Activated CD8-positive, alpha-beta memory T cell treated with anti-CD3 and anti-CD28 coated beads for 48 hours (primary cell): ENCODE measurements at regions not wholly inside any gene's neighbourhood (a gene's known extent, or its start where the extent isn't known, plus 50 kb on each side); places are given as distances from the start of the nearest gene placed in this dataset.

Experiments
- DNase-seq, 3 experiments: peaks; one replicate each; pipeline ENCODE4 v3.0.0-alpha.2; 2020; ENCODE audit warnings: low read depth in 2 of 3, low spot score in 2 of 3

DNA sequence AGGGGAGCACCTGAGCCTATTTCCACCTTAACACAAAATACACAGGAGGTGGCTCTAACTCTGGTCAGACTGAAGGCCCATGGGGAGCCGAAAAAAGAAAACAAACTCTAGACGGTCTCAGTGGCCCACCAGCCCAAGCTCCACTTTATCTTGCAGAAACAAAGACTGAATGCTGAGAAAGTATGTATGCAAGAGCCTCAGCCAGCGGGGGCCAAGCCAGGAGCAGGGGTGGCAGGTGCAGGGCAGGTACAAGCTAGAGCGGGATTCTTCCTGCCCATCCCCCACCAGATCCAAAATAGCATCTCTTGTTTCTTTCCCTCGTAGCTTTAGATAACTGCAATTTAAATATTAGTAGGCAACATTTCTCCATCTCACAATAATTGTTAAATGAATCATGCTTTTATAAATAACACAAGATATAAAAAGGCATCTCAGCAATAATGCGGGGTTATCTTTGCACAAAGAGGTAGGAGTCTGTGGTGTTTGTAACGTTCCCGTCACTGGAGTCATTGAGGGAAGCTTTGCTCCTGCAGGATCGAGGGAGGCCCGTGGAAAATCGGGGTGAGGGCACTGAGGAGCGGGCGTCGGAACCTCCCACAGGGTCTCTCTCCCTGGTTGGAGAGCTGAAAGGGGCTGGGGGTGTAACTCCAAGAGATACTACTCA, 418.0 kb downstream of the SHANK2 start:
- DNase-seq, result no peak

DNA sequence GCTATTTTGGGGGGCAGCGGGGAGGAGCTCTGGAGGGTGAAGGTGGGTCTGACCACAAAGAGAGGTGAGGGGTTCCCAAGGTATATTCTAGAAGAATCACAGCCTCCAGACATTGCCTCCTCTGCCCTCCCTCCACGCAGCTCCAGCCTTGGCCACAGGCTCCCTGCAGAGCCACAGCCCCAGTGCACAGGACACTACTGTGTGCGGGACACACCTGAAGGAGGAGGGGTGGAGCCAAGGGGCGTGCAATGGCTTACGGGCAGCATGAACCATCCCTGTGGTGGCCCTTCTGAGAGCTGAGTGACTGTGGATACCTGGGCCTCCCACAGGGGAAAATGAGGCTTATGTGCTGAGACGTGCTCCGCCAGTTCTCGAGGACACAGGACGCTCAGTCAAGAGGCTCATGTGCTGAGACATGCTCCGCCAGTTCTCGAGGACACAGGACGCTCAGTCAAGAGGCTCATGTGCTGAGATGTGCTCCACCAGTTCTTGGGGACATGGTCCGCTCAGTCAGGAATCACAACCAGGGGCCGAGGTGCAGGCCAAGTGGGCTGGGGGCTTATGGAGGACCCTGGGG, 417.3 kb downstream of the SHANK2 start:
- no peak for DNase-seq

DNA sequence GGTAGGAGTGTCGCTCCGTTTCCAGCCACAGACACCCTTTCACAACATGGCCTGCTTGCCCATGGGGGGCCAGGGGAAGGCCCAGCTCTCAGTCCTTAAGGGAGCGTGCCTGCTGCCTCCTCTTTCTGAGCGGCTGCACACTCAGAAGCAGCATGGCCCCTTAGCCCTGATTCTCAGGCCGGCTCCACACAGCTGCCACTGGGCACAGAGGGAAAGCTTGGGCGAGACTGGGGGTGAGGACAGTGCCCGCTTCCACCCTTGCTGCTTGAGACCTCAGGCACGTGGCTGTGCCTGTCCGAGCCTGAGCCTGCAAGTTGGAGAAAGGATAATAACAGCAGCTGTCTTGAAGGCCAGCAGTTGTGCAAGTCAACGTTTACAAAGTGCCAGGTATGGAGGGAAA, 416.3 kb downstream of the SHANK2 start:
- no peak for DNase-seq

DNA sequence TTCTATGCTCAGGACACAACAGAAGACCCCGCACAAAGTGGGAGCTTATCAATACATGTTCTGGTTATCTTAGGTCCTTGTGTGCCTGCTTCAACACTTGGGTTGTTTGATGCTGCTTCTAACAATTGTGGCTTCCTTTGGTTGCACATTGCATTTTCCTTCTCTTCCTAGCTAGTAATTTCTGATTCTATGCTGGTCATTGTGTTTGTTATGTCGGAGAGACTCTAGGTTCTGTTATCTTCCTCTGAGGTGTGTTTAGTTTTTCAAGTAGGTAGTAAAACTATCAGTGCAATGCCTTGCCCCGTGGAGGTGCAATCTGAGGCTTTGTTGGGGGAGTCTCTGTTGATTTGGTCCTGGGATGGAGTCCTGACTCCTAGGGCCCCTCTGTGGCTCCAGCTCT, 414.2 kb downstream of the SHANK2 start:
- DNase-seq, result no peak

DNA sequence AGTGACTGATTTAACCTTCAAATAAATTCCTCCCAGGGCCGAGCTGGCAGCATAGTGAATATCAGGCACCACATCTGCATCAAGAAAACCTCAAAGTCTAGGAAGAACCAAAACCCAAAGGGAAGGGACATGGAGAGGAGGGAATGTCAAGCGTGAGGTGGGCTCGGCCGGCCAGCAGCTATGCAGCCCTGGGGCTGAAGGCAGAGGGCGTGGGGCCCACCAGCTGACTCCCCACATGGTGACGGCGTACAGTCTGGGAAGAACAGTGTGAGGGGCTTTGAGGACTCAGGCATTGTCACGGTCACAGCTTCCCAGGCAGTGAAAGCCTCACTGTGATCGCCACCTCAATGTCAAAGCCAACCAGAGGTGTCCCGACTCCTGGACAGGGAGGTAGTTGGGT, 412.5 kb downstream of the SHANK2 start:
- DNase-seq, result no peak

DNA sequence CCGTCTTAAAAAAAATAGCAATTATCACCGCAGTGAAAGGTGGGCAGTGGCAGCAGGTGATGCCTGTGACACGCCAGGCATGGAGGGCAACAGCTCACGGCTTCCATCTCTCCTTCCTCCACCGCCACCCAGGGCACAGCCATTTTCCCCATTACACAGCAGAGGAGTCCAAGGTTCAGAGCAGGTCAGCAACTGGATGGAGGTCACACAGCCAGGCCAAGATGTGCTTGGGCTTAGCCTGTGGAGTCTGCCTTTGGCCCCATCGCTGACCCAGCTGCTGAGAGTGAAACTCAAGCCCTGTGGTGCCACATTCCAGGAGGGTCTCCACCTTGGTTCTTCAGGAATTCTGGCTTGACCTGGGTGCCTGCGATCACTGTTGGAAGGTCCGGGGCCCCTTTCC, 411.1 kb downstream of the SHANK2 start:
- DNase-seq, result no peak

DNA sequence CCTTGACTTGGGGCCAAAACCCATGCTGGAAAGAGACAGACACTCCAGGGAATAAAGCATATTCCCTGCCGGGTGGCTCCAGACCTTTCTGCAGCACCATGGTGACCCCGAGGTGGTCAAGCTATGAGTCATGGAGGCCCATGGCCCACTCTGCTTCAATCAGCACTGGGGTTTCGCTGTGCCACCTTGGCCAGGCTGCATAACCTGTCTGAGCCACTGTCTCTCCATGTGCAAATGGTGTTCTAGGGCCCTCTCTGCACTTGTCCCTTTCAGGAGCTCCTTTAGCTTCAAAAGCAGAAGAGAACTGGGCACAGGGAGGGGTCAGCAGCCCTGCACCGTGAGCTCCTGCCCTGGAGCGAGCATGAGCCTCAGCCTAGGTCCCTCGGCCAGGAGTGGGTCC, 410.1 kb downstream of the SHANK2 start:
- no peak for DNase-seq

DNA sequence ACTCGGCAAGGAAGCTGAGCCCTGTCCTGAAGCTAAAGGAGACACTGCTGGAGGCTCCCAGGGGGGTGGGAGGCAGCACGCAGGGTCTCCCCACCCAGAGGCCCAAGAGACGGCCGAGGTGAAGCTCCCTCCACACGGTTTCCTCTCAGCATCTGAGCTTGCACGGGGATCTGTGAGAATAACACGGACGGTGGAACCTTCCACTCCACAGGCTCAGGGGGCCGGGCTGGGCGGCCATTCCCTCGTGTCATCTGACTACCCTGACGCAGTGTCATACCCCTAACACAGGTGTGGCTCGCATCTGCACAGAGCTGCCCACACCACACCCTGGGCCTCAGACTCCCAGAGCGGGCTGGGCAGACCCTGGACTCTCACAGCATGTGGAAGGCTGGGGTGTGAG, 409.7 kb downstream of the SHANK2 start:
- DNase-seq, result no peak

DNA sequence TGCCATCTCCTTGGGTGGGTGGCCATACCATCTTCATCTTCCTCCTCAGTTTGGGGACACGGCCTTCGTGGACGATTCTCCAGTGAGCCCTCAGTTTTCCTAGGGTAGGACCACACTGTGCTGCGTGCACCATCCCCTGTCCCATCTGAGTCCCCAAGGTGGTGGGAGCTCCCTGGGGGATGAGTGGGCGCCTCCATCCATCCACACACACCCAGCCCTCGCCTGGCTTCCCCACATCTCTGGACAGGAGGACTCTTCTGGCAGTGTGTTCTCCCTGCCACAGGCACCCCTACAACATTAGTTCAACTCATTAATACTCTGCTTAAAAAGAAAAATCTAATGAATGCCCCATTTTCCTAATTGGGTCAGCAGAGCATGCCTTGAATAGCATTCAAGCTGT, 408.5 kb downstream of the SHANK2 start:
- DNase-seq, result no peak

DNA sequence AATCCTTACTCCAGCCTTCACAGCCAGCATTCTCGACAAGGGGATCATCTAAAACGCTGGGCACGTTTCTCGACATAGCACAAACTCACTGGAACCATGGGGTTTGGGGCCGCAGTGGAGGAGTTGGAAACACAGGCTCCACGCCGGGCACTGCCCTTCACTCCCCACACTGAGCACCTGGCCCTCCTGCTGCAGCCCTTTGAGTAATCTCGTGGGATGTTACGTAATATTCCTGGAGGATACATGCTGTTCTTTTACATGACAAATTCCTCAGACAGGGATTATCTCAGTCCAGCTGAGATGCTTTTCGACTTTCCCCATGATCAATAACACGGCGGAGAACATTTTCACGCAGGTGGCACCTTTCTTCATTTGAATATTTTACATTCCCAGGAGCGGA, 408.0 kb downstream of the SHANK2 start:
- no peak for DNase-seq

DNA sequence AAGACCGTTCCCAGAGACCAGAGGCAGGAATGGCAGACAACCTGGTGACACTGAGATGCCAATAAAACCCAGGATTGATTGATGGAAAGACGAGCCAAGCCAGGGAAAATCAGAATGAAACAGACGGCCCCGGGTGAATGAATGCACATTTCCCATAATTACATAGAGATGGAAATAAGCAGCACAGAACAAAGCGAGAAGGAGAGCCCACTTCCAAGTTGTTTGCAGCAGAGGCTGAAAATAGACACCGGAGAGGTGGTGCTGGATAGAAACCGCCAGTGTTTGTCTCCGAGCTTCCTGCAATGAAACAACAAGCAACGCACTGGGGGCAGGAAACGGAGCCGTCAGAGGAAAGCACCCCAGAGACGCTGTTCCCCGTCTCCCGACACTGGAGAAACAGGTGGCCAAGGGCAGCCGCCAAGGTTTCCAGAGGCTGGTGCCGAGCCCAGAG, 406.8 kb downstream of the SHANK2 start:
- no peak for DNase-seq

DNA sequence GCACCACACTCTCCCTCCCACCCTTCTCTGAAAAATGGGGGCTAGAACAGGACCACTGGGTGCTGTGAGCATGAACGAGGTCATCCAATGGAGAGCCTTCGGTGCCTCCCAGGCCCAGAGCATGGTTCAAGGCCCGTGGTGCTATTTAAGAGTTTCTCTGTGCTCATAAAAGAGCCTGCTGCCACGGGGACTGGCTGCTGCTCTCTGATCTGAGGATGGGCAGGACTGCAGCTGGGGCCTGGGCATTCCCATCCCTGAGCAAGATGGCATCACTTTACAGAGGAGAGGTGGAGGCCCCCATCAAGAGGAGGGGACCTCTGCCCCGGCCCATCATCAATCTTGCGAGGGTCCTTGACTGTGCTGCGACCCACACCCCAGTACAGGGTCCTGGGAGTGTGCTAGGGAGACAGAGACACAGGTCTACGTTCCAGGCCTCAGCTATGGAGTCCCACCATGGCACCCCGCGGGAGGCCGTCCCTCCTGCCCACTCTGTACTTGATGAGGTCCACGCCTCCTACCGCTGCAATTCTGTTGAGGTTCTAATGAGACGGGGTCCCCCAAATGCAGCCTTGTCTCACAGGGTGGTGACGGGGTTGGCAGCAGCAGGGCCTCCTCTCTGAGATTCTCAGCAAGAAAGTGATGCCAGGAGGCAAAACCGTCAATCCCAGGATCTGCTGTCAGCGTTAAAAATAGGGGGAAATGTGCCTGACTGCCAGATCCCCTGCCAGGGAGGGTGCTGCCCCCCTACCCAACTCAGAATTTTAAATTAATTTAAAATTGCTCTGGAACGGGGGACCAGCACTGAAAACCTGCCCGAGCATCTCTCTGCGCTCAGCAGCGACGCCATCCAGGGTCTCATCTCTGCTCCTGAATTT, 405.4 kb downstream of the SHANK2 start:
- DNase-seq, result no peak

DNA sequence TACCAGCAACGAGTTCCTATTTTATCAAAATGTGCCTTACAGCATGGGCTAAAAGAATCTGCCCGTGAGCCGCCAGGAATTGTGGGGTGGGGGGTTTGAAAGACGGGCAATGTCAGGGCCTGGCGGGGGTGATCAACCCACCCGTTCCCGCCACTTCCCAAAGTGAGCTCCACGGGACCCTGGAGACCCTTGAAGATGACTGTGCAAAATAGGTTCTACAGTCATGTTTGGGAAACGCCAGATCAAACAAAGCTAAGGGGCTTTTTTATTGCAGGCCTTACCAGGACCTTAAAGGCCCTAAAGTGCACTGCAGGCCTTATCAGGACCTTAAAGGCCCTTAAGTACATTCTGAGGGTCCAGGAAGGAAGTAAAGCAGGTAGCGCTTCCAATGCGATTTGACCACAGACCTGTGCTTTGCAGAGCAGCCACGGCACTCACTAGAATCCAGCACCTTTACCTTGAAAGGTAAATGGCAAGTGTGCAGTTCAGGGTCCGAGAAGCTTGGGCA, 404.1 kb downstream of the SHANK2 start:
- DNase-seq, result no peak

DNA sequence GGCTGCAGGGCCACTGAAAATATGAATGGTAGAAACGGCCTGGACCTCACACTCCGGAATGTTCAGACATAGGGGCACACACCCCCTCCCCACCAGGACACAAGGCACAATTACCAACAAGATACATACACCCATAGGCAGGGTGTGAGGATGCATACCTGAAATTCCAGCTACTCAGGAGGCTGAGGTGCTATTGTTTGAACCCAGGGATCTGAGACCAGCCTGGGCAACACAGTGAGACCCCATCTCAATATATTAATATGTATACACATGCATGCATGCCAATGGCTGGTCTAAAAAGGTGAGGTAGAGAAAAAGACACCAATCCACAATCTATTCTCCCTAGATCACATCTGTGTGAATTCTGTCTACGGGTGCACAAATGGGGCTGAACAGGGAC, 403.3 kb downstream of the SHANK2 start:
- DNase-seq, result no peak

DNA sequence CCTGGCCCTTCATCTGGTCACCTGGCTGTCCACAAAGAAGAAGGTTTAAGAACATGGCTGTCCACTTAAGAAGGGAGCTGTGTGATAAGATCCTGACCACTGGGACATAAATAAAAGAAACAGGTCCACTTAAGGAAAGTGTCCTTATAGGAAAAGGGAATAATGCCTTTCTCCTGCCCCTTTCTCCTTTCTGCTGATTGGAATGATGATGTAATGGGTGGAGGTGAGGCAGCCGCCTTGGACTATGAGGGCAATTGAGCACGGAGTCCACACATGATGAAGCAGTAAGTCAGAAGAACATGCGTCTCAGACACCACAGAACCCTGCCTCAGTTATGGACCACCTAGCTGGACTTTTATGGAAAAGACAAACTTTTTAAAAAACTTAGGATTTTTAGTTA, 401.1 kb downstream of the SHANK2 start:
- DNase-seq, result no peak

DNA sequence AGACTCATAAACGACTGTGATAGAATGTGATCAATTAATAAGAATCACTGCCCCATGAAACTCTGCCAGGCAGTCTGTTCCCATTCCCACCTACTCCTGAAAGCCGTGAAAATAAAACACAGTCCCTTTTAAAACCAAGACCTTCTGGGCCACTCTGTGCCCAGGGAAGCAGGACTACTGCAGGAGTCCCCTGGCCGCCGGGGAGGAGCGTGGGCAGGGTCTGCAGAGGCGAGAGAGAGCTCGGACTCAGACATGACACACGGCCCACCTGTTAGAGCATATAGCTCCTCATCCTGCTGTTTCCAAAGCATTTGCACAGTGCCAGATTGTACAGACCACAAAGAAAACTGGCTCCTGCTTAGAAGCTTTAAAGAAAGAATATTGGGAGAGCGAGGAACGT, 400.5 kb downstream of the SHANK2 start:
- DNase-seq, result no peak

DNA sequence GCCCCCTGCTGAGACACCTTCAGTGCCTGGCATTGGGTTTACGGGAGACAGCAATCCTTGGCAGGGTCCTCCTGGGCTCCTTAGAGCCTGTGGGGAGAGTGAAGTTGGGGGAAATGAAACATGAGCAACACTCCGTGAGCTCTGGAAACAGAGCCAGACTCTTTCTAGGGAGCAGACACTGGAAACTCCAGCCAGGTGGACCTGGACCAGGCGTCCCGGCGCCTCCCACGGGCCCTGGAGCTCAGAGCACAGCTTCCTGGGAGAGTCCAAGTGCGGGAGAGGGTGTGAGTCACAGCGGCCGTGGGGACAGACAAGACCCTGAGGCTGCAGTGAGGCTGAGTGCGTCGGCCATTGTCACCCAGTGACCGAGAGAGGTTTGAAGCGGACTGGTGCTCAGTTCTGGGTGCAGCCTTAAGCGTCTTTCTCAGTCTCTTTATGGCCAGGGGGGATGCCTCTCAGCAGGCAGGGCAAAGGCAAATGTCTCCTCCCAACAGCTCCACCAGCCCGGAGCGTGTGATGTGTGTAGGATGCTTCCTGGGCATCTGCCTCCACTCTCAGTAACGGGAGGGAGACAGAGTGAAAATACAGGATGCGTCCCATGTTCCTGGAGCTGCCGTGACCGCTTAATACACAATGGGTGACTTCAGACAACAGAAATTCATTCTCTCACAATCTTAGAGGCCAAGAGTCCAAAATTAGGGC, 399.2 kb downstream of the SHANK2 start:
- no peak for DNase-seq

DNA sequence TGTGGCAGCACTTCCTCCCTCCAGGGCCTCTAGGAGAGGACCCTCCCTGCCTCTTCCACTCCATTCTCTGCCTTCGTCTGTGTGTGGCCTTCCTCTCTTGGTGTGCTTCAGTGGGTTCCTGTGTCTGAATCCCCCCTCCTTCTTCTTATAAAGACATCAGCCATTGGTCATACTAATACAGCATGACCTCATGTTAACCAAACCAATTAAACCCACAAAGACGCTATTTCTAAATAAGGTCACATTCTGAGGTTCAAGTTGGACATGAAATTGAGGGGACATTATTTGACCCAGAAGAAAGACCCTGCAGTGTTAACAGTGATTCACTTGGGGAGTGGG, 398.6 kb downstream of the SHANK2 start:
- DNase-seq, result no peak

DNA sequence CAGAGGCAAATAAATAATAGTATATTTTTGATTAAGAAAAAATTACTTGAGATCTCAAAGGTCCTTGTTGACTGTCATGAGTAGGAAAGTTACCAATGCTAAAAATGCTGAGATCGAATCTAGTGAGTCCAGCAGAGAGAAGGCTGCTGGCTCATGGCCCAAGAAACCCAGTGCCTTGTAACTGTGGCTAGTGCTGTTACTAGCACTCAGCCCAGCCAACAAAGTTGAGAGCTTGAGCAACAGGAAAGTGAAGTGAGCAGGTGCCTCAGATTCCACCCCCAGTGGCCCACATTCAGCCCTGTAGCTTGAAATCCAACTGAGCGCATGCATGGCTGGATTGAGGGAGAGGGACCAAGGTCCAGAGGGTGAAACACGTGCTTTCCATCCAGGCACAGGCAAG, 398.2 kb downstream of the SHANK2 start:
- DNase-seq, result no peak

DNA sequence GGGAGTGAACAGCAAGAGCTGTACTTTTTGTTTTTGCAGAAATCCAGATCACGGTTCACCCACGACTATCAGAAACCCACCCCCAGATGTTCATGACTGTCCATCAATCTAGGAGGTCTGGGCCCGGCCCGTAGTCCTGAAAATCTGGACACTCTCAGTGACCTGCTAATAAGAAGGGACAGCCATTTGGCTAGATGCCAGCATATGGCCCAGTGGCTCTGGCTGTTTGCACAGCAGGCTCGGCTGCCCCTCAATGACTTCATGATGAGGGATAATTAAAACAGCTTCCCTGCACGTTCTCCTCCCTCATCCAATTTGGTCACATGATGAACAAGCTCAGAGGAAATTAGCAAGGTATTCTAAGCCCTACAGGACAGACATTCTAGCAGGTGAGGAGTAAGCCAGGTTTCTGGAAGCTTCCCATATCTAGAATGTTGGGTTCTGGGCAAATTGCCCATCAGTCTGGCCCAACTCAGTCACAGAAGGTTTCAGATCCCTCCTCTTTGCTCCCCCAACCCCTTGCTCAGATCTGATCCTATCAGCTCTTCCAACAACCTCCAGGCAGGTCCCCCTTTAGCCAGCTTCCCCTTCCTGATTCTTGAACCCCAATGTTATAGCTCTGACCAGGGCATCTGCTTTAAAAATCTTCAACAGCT, 397.3 kb downstream of the SHANK2 start:
- DNase-seq, result no peak

DNA sequence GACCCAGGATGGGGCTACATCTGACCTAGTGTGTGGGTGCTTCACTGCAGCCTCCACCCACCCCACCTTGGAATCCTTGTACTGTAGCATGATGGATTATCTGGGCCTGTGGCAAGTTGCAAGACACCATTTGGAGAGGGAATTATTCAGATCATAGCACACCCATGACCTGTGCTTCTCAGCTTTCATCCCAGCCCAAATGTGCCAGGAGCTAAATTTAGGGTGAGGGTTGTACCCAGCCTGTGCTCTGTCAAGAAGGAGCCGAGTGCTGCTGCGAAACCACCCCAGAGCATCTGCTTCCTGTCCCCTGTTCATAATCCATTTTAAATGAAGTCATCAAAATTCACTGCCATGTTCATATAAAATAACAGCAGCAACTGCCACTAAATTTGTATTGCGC, 394.5 kb downstream of the SHANK2 start:
- no peak for DNase-seq
